NCI-H345 (cell line): ENCODE measurements at regions not wholly inside any gene's neighbourhood (a gene's known extent, or its start where the extent isn't known, plus 50 kb on each side); places are given as distances from the start of the nearest gene placed in this dataset.
"Not testable (repeated sequence)": the region's sequence is repeated elsewhere in the genome, so short reads cannot be mapped to it uniquely, and the experiment has no call there.

Experiments
- DNase-seq: peaks from one replicate; lab custom pipeline; 2025; lab: John Stamatoyannopoulos, UW

- no peak for DNase-seq
These were observed 226.3 kb upstream of the B3GALT2 start for GRCh38 chr1:193412748-193413147.

- DNase-seq = no peak
These were observed 225.3 kb upstream of the B3GALT2 start for GRCh38 chr1:193411714-193412113.

- DNase-seq = no peak
These were observed 224.8 kb upstream of the B3GALT2 start for GRCh38 chr1:193411215-193411614.

DNA sequence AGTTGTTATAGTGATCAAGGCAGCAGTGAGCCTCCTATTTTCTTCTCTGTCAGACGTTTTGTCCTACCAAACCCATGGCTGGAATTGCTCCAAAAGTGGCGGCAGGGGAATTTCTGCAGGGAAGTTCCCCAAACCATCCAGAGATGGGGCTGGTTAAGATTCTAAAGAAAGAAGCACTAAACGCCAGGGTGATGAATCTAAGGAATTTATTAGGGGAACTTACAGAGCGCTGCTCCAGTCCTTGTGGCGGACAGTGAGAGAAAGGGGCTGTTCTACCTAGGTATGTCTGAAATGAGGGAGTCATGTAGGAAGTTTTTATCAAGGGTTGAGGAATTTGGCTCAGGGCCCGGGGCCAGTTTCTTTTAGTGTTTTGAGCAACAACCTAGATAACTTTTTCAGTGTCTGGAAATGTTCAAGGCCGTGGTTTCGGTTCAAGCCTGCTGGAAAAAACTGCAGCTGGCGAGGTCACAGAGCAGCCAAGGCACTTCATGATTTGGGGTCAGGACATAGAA lies 222.4 kb upstream of the B3GALT2 start:
- DNase-seq = no peak

DNA sequence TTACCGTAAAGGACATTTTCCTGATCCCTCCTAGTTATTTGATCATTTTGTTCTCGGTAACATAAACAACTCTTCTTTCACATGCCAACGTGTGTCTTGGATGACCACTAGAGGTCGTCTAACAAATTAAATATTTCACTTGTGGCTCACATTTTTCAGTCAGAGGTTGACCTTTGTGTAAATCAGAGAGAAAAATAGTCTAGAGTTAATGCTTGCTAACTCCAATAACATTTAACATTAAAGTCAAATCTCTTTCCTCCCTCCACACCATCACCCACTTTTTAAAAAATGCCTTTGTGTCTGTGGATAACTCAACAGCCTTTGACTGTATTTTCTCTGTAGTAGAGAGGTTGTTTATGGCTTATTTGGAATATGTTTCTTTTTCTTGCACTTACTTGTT lies 220.5 kb upstream of the B3GALT2 start:
- DNase-seq = no peak

- DNase-seq = no peak
These were observed 217.8 kb upstream of the B3GALT2 start for GRCh38 chr1:193404236-193404635.

GRCh38 chr1:193402977-193403376 lies 216.6 kb upstream of the B3GALT2 start:
- no peak for DNase-seq

- no peak for DNase-seq
These were observed 215.6 kb upstream of the B3GALT2 start for GRCh38 chr1:193402037-193402436.

DNA sequence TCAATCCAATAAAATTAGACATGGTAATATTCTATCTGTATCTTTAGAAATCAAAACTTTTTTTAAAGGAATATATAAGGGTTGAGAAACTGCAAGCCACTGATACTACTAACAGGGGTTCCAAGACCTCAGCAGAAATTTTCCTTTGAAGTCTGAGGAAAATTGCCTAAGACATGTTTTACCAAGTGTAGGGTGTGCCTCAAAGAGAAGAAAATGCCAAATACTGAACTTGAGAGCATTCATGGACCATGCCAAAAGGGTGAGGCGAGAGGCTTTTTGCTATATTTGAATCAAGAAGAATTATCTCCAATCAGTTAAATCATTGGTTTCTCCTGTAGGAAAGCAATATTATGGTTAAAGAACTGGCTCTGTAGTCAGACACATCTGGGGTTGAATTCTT lies 207.9 kb upstream of the B3GALT2 start:
- no peak for DNase-seq

- DNase-seq = no peak
These were observed 206.3 kb upstream of the B3GALT2 start for GRCh38 chr1:193392686-193393085.

- DNase-seq = no peak
These were observed 202.3 kb upstream of the B3GALT2 start for GRCh38 chr1:193388683-193389082.

- DNase-seq = no peak
These were observed 201.8 kb upstream of the B3GALT2 start for GRCh38 chr1:193388165-193388564.

DNA sequence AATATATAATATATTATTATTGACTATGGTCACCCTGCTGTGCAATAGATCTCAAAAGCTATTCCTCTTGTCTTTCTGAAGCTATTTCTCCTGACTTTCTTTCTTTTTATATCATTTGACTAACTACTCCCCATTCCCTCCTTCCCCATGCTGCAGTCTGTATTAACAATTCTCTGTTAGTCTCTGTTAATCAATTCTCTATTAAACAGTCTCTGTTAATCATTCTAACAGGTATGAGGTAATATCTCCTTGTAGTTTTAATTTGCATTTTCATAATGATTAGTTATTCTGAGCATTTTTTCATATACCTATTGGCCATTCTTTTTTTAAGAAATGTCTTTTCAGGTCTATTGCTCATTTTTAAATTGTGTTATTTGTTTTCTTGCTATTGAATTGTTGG lies 201.0 kb upstream of the B3GALT2 start:
- no peak for DNase-seq

GRCh38 chr1:193378451-193378850 lies 192.0 kb upstream of the B3GALT2 start:
- DNase-seq = not testable (repeated sequence)

GRCh38 chr1:193377472-193377871 lies 191.1 kb upstream of the B3GALT2 start:
- DNase-seq = no peak

- DNase-seq = no peak
These were observed 186.1 kb upstream of the B3GALT2 start for GRCh38 chr1:193372553-193372952.

- no peak for DNase-seq
These were observed 181.9 kb upstream of the B3GALT2 start for GRCh38 chr1:193368302-193368701.

DNA sequence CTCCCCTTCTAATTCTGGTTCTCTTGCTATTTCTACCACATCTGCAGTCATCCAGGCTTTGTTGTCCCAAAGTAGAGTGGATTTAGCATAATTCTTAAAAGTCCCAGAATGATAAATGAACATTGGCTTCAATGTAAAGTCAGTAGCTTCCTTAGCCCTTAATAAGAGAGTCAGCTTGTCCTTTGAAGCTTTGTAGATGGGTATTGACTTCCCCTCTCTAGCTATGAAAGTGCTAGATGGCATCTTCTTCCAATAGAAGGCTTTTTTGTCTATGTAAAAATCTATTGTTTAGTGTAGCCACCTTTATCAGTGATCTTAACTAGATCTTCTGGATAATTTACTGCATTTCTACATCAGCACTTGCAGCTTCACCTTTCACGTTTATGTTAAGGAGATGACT lies 181.4 kb upstream of the B3GALT2 start:
- DNase-seq = no peak

DNA sequence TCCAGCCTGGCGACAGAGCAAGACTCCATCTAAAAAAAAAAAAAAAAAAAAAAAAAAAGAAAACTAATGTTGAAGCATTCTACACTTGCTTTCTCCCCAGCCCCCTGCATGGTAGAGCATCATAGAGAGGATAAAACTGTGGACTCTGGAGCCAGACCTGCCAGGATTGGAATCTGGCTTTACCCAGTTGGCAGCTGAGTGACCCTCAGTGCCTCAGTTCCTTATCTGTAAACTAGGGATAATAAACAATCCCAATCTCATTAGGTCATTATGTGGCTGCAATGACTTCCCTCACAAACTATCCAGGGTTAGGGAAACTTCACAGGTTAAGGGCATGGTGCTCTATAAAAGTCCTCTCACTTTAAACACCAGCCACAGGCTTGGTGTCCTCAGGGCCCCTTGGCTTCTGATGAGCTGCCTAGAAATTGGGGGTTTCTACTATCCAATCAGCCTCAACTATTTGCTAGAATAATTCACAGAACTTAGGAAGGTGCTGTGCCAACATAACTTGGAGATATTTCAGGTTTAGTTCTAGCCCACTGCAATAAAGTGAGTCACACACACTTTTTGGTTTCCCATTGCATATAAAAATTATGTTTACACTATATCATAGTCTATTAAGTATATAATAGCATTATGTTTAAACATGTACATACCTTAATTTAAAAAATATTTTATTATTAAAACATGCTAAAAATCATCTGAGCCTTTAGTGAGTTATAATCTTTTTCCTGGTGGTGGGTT lies 180.5 kb upstream of the B3GALT2 start:
- no peak for DNase-seq

- no peak for DNase-seq
These were observed 179.6 kb upstream of the B3GALT2 start for GRCh38 chr1:193365966-193366365.

DNA sequence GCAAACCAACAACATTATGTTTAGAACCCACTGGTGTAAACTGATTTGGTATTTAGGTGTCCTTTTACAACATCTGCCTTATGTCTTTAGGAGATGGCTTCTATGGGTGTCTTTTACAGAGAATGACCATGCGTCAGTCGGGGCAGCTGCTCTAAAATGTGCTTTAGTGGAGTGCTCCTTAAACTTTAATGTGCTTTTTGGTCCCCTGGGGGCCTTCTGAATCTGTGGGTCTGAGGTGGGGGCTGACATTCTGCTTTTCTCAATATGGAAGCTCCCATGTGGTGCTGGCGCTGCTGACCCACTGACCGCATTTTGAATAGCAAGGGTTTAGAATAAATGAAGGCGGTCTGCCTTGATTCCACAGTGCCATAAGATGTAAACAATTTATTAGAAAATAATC lies 173.2 kb upstream of the B3GALT2 start:
- no peak for DNase-seq

DNA sequence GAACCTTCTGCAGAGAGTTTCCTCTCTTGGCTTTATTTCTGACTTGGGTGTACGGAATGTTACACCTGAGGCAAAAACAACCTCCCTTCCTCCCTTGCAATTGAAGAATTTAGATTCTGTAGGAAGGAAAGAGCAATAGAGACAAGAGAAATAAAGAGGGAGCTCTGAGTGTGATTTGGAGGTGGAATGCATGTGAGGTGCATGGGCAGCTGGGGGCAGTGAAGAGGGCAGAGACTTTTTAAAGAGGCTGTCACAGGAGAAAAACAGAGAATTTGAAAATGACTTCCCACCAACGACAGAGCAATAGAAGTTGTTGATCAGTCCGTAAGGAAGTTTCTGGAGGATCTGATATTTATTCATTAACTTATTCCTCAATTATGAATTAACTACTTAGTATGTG lies 172.0 kb upstream of the B3GALT2 start:
- DNase-seq = no peak

GRCh38 chr1:193356249-193356648 lies 169.8 kb upstream of the B3GALT2 start:
- DNase-seq = no peak

- no peak for DNase-seq
These were observed 169.2 kb upstream of the B3GALT2 start for GRCh38 chr1:193355626-193356025.
